Effector memory CD8-positive, alpha-beta T cell (primary cell): ENCODE measurements at regions not wholly inside any gene's neighbourhood (a gene's known extent, or its start where the extent isn't known, plus 50 kb on each side); places are given as distances from the start of the nearest gene placed in this dataset.
A peak's percentile ranks its signal among the peaks of the same experiment; 100 is the strongest.

Experiments
- ATAC-seq: fragments of 150-1000 bp; cut with Tn5 transposase; replicated peaks from 2 replicates; pipeline ENCODE4 v1.10.0; 2021; ENCODE audit warnings: mild to moderate bottlenecking, moderate library complexity
- DNase-seq, 3 experiments: peaks; one replicate each; pipeline ENCODE4 v3.0.0; 2021
- H3K27ac Mint-ChIP-seq, 2 donors: one replicate each; pipeline ENCODE4 v1.8.0; 2022; ENCODE audit warnings: mild to moderate bottlenecking in 2 of 2, mixed read lengths in 2 of 2, moderate library complexity in 2 of 2
- H3K27me3 Mint-ChIP-seq, 2 donors: one replicate each; pipeline ENCODE4 v1.8.0; 2022; ENCODE audit warnings: mixed read lengths in 2 of 2
- H3K36me3 Mint-ChIP-seq: one replicate; pipeline ENCODE4 v1.8.0; 2022; ENCODE audit warnings: mild to moderate bottlenecking, moderate library complexity, mixed read lengths; ENCODE audit not compliant: insufficient read depth
- H3K4me1 Mint-ChIP-seq, 2 donors: one replicate each; pipeline ENCODE4 v1.8.0; 2022; ENCODE audit warnings: low read depth in 2 of 2, mixed read lengths in 2 of 2
- H3K4me3 Mint-ChIP-seq, 2 donors: one replicate each; pipeline ENCODE4 v1.8.0; 2022; ENCODE audit warnings: mild to moderate bottlenecking in 2 of 2, mixed read lengths in 2 of 2, moderate library complexity in 2 of 2
- H3K9me3 Mint-ChIP-seq, 2 donors: one replicate each; pipeline ENCODE4 v1.8.0; 2022; ENCODE audit warnings: mixed read lengths in 2 of 2

- H3K27ac Mint-ChIP-seq: no peak overlapping the region
- no peaks in the 10 kb centered on the region for H3K4me1 Mint-ChIP-seq
- ATAC-seq: no peak
- no peak for DNase-seq
- no peaks in the 10 kb centered on the region for H3K9me3 Mint-ChIP-seq
- no peaks in the 10 kb centered on the region for H3K36me3 Mint-ChIP-seq
- H3K27me3 Mint-ChIP-seq: peaks cover 10 to 15% of the 10 kb centered on the region in 2 donors
- no peak overlapping the region for H3K4me3 Mint-ChIP-seq
Measured at GRCh38 chr12:44961887-44962286, 85.8 kb upstream of the NELL2 start.

DNA sequence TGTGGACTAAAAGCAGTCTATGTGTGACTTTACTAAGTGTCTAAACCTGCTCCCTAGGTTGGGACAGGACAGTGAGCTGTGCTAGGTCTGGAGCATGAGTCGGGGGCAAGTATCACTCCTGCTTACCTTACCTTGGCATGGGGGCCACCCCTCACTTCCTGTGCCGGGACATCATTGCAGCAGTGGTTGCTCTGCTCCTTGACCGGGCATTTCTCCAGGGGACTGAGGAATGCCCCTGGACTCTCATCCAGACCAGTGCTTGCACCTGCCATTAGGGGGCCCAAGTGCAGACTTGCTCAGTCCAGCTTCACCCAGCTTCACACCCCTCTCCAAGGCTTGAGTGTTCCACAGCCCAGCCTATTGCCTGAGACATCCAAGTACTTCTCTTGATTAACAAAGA is 84.7 kb upstream of the NELL2 start:
- ATAC-seq: no peak
- no peak for DNase-seq
- Mint-ChIP-seq H3K4me3 (no peak overlapping the region), H3K27ac (no peak overlapping the region), H3K27me3 (peaks cover 10 to 15% of the 10 kb centered on the region in 2 donors), H3K9me3 (no peaks in the 10 kb centered on the region), H3K36me3 (no peaks in the 10 kb centered on the region), H3K4me1 (no peaks in the 10 kb centered on the region)

DNA sequence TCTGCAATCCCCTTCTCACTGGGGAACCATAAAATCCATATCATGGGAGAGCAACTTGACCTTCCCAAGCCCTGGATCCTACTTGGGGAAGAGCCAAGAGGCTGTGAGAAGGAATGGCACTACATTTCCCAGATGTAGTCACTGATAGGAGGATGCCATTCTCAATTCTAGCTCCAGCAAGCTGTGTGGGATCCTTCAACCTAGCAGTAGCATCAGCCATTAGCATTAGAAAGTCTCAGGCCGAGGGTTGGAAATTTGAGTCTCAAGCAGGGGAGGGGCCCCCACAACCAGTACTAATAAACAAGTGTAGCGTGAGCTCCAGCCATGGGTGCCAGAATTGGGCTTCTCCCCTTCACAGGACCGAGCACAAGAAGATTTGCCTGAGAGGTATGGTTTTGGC is 84.3 kb upstream of the NELL2 start:
- Mint-ChIP-seq H3K27me3 (peaks cover 10 to 15% of the 10 kb centered on the region in 2 donors), H3K4me1 (no peaks in the 10 kb centered on the region), H3K27ac (no peak overlapping the region), H3K9me3 (no peaks in the 10 kb centered on the region), H3K4me3 (no peak overlapping the region), H3K36me3 (no peaks in the 10 kb centered on the region)
- ATAC-seq (no peak), DNase-seq (no peak)

GRCh38 chr12:44947163-44947562 is 71.0 kb upstream of the NELL2 start:
- Mint-ChIP-seq H3K27me3 (peaks cover 27 to 30% of the 10 kb centered on the region in 2 donors), H3K9me3 (no peaks in the 10 kb centered on the region), H3K4me3 (no peak overlapping the region), H3K27ac (no peak overlapping the region), H3K4me1 (peaks cover 0 to 4% of the 10 kb centered on the region in 2 donors), H3K36me3 (no peaks in the 10 kb centered on the region)
- ATAC-seq (no peak), DNase-seq (no peak)

DNA sequence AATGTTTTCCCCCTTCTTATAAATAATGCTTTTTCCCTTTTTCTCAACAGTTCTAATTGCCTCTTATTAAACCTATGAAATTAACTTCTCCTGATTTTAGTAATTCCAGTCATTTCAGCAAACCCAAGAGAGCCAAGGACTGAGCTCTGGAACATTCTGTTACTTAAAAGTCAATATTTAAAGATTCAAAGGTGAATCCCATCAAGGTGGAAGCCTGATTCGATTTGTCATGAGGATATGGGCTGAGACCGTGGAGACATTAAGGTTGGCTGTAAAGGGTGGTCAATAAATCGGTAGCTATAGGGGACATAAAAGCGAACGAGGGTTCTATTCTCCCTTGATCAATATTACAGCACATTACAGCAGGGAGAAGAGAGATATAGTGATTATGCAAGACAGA is 66.6 kb upstream of the NELL2 start:
- no peaks in the 10 kb centered on the region for H3K36me3 Mint-ChIP-seq

DNA sequence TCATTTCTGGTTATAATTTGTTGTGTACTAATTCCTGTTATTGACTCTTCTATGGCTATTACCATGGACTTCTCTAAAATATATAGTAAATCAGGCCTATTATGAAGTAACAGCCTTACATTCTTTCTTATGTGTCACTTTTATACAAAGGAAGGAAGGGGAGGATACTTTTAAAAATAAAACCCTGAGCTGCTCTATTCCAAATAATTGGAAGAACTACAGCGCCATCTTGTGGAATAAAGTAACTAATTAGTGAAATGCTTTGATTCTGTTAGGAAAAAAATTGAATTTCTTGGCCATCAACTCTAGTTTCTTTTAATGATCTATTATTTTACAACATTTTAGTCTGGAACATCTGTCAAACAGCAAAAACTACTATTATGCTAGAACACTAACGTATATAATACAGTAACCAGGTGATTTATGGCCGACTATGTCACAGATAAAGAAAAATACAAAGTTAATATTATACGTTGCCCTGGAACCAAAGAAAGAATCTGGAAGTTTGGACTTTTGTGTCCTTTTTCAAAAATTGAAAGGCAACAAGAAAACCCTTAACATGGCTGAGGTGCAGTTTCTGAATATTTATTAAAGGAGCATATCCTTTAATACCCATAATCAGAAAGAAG is 55.0 kb upstream of the NELL2 start:
- Mint-ChIP-seq H3K27ac (no peak overlapping the region), H3K27me3 (no peaks in the 10 kb centered on the region), H3K4me3 (no peak overlapping the region), H3K4me1 (peaks cover 0 to 2% of the 10 kb centered on the region in 2 donors), H3K9me3 (no peaks in the 10 kb centered on the region), H3K36me3 (no peaks in the 10 kb centered on the region)
- ATAC-seq (peak; percentile 66), DNase-seq (peak in 1 of 3 experiments; percentile 1)

More for the DNA sequence above, 66.6 kb upstream of the NELL2 start:
- ATAC-seq (no peak), DNase-seq (no peak)
- no peaks in the 10 kb centered on the region for H3K4me1 Mint-ChIP-seq
- H3K27ac Mint-ChIP-seq: no peak overlapping the region
- H3K27me3 Mint-ChIP-seq: peaks cover 0 to 8% of the 10 kb centered on the region in 2 donors
- peaks cover 0 to 2% of the 10 kb centered on the region in 2 donors for H3K9me3 Mint-ChIP-seq
- H3K4me3 Mint-ChIP-seq: no peak overlapping the region

DNA sequence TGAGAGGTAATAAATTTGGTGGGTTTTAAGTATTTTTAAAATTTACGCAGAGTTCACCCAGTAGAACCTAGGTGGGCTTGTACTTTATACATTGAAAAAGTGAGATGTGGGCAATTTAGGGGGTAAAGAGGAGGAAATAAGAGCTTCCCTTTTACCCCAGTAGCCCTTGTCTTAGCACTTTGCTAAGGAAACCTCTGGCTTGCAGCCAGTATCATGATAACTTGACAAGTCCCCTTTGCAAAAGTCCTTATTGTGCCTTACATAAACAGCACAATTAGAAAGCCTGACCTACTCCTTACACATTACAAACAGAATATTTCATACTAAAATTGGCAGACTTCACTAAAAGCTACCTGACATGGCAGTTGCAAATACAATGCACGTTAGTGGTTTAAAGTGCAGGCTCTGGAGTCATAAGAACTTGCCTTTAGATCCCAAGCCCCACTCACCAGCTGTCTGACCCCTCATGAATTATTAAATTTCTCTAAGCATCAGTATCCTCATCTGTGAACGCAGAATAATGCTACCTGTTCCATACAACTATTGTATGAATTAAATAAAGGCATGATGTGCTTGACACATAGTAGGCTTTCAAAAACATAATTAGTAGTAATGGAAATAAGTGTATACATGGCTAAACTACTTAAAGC is 53.2 kb upstream of the NELL2 start:
- Mint-ChIP-seq H3K4me1 (peaks cover 0 to 2% of the 10 kb centered on the region in 2 donors), H3K4me3 (no peak overlapping the region), H3K27me3 (no peaks in the 10 kb centered on the region), H3K36me3 (no peaks in the 10 kb centered on the region), H3K9me3 (no peaks in the 10 kb centered on the region), H3K27ac (no peak overlapping the region)
- no peak for ATAC-seq
- DNase-seq: no peak
